Endometrial microvascular endothelial cells (primary cell): ENCODE measurements at regions not wholly inside any gene's neighbourhood (a gene's known extent, or its start where the extent isn't known, plus 50 kb on each side); places are given as distances from the start of the nearest gene placed in this dataset.

Experiments used
- in situ Hi-C: cut with HindIII; loops from 2 replicates; pipeline ENCODE4 v1.10.0; 2017; ENCODE audit warnings: low sequenced_read_pairs, low pct_unique_long_range_greater_than_20kb; ENCODE audit errors: inconsistent ontology term

DNA sequence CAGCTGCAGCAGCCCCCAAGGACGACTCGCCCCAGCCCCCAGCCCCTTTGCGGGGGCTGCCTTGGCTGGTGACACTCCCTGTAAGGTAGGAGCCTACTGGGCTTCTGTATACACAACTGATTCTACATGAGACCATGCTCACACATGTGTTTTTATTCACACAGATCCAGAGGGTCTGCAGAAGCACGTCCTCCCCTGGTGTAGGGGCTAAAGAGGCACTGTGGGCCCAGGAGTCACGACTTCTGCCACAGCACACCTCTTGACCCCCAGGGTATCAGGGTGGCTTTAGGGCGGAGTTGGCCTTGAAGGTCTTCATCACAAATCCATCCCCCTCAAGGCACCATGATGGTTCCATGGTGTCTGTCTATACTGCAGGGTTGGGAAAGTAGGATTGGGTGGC, 931.2 kb downstream of the TBC1D22A start:
- in situ Hi-C loops, result no loop called here

- in situ Hi-C loops, result no loop called here
Measured at GRCh38 chr22:47692811-47693210, 930.4 kb downstream of the TBC1D22A start.

DNA sequence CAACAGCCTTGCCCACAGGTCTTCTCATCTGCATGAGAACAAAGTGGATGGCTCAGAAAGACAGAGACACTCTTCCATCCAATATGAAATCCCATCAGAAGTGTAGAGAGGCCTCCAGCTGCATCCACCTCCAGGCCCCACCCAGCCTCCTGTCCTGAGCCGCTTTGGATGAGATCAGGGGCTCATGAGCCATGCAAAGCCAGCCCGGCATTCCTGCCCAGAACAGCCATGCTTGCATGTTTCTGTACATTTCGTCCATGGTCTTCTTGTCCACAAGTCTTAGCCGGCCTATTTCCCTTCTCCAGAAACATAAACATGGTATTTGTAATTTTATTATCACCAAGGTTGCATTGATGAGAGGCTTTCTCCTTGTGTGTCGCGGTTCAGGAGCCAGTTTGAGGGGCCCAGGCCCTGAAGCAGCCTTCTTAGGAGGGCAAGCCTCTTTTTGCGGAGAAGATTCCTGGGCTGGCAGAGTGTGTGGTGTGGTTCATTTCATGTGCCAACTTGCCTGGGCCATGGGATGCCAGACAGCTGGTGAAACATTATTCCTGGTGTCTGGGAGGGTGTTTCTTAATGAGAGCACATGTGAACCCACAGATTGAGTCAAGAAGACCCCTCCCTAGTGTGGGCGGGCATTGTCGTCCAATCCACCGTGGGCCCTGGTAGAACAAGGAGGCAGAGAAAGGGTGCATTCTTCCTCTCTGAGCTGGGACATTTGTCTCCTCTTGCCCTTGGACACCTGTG, 928.9 kb downstream of the TBC1D22A start:
- in situ Hi-C loops, result no loop called here

DNA sequence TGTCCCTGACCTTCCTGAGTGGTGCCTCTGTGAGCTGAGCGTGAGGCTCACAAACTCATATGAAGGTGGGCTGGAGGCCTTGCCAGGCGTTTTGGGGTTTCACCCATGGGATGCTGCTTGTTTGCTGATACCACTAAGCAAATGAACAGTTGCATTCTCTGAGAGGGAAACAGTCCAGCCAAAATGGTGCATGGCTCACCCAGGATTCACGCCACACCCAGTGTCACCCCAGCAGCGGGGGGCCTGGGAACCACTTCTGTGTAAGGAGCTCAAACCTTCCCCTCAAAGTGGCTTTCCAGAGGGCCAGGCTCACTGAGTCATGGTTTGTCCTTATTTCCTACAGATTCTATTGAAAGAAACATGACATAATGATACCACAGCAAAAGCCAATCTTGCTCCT, 928.1 kb downstream of the TBC1D22A start:
- in situ Hi-C loops, result no loop called here

GRCh38 chr22:47690166-47690565, 927.7 kb downstream of the TBC1D22A start:
- in situ Hi-C loops, result no loop called here

DNA sequence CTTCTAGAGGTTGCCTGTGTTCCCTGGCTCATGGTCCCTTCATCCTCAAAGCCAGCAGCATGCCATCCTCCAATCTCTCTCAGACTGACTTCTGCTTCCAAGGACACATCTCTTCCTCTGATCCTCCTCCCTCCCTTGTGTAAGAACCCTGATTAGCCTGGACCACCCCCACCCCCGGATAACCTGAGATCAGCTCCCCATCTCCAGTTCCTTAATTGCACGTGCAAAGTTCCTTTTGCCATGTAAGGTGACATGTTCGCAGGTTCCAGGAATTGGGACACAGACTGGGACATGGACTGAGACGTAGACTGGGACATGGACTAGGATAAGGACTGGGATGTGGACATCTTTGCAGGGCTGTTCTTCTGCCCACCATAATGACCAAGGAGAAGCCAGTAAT, 925.3 kb downstream of the TBC1D22A start:
- in situ Hi-C loops, result no loop called here

DNA sequence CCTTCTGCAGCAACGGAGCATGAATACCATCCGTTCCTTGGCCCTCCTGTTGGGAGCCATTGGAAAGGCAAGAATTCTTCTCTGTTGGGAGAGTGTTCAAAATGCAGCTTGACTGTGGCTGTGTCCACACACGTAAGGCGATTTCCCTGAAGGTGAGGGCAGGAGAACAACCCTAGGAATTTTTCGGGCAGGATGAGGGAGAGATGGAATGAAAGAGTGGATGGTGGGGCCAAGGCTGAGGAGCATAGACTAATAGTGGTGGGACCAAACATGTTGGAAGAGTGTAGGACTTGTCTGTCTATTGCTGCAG, 924.9 kb downstream of the TBC1D22A start:
- in situ Hi-C loops, result no loop called here

DNA sequence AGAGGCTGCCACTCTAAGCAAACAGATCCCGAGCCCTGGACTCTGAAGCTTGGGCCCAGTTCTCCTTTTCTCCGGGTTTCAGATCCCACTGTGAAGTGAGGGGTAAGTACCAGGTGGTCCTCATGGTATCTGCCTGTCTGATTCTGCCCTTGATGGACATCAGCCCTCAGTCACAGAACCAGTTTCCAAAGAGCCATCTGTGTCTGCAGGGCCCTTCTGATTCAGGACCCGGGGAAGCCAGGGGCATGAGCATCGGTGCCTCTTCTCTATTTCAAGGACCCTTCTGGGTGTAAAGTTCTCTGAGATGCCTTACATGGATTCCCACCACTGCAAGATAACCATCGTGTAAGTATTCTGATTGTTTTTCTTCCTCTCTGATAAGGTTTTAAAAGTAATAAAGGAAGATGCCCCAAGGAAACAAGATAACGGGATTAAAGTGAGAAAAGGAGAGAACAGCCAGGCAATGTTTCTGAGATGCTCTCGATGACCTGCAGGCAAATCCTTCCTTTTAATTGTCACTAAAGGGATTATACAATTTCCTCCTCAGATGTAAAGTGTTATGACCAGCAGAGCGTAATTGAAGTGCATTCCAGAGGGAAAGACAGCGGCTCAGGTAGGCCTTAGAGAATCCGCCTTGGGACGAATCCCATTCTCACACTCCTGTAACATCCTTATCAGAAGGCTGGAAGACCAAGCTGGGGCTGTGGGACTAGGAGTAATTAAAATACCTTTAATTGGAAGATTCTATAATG, 924.3 kb downstream of the TBC1D22A start:
- in situ Hi-C loops, result no loop called here

GRCh38 chr22:47681411-47682165, 919.1 kb downstream of the TBC1D22A start:
- in situ Hi-C loops, result no loop called here

DNA sequence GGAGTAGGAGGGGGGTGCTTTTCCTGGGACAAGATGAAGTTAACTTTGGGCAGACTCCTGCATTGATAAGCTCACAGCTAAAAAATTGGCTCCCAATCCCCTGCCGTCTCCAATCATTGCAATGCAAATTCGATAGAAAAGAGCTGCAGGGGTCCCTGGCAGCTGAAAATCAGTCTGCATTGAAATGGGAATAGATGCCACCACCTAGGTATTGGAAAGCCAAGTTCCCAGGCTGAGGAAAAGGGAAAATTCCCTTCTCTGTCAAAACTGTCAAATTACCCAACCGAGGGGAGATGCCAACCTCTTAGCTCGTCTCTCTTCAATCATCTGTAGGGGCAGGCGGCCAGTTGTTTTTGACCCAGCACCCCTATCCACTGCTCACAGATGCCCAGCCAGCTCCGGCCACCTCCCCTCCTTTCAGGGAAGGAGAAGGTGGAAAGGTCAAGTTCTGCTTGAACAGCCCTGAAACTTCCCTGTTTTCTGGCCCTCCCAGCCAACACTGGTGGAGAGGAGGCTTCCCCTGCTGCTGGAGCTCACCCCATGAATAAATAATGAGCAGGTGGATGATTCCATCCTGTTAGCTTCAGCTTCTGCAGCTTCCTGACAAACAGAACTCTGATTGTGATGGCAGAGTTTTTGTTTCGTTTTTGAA, 916.3 kb downstream of the TBC1D22A start:
- in situ Hi-C loops, result no loop called here

DNA sequence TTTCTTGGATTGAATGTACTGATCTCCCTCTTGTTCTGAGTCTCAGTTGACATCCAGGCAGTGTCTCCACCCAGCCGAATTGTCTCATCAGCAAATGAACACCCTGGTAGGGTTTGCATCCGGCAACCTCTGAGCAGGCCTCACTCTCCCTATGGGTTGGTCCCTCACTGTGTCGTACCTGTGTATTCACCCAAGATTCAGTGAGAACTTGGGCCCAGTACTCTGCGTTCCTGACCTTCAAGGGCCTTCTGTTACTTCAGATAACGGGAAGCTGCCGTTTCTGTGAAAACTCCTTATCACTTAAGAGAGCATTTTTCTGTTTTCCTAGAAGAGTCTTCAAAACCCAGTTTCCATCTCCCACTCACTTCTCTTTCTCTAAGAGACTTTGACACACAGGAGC, 915.6 kb downstream of the TBC1D22A start:
- in situ Hi-C loops, result no loop called here

GRCh38 chr22:47676685-47677084, 914.2 kb downstream of the TBC1D22A start:
- in situ Hi-C loops, result no loop called here

- in situ Hi-C loops, result no loop called here
Measured at GRCh38 chr22:47674600-47674999, 912.1 kb downstream of the TBC1D22A start.

- in situ Hi-C loops, result no loop called here
Measured at GRCh38 chr22:47673557-47673956, 911.1 kb downstream of the TBC1D22A start.

DNA sequence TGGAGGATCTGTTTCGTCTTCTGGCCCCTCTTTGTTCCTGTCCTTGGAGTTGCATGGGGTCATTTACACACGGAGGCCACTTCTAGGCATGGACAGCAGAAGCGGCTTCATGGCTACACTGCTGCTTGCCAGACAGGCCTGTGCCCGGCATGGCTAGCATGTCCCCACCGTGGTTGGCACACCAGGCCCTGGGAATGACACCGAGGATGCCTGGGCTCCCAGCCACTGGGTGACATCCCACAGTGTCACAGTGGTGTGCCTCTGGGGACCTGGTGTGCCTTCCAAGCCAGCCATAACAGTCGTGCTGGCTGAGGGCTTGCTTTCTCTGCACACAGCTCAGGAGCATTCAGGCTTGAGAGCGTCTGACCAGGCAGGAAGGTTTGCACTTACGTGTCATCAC, 910.1 kb downstream of the TBC1D22A start:
- in situ Hi-C loops, result no loop called here

GRCh38 chr22:47665151-47665550, 902.7 kb downstream of the TBC1D22A start:
- in situ Hi-C loops, result no loop called here

GRCh38 chr22:47663615-47664605, 901.5 kb downstream of the TBC1D22A start:
- in situ Hi-C loops, result no loop called here

DNA sequence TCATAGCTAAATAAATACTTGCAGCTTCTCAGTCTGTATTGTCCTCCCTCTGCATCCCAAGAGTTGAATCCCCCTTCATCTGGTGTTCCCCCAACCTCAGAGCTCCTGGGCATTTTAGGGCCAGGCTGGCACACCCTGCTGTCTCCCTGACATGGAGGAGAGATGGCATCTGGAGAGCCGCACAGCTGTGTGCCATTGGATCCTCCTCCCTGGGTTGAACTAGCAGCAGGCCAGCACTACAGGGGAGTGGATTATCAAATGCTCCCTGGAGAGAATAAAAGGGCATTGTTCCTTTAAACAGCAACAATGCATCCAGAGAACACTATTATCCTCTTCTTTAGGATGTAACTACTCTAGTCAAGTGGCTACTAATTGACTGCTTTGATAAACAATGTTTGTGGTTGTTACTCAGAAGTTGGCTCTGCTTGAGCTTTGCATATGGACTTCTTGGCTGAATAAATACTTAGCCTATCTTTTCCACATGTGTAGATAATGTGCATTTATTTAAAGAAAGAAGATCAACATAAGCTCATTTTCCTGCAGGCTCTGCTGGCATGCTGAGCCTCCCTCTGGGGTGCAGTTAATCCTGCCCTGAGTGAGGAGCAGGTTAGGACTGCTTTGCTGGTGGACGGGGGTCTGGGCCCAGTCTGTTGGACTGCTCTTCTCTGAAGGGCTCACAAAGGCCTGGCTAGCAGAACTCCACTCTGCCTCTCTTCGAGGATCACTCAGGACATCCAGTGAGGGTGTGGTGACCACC, 897.2 kb downstream of the TBC1D22A start:
- in situ Hi-C loops, result no loop called here
